HL-60 (cell line): ENCODE measurements at regions not wholly inside any gene's neighbourhood (a gene's known extent, or its start where the extent isn't known, plus 50 kb on each side); places are given as distances from the start of the nearest gene placed in this dataset.

ENCODE experiments used
- DNase-seq, 2 experiments: peaks; one replicate each; pipeline ENCODE4 v3.0.0-alpha.2; 2010 to 2020; ENCODE audit warnings: low read depth in 1 of 2, low spot score in 1 of 2
- H3K27ac ChIP-seq: fragments of 250-450 bp; sonication (Bioruptor Pico); replicated peaks from 2 replicates; pipeline ENCODE4 v1.5.1; 2020; ENCODE audit warnings: mild to moderate bottlenecking, moderate library complexity
- H3K27me3 ChIP-seq: fragments of 250-450 bp; sonication (Bioruptor Pico); 2 replicates; pipeline ENCODE4 v1.5.1; 2021; ENCODE audit warnings: mild to moderate bottlenecking, moderate library complexity; ENCODE audit not compliant: insufficient read depth, poor library complexity, severe bottlenecking
- H3K4me3 ChIP-seq: replicated peaks from 2 replicates; pipeline ENCODE4 v1.5.1; 2011; ENCODE audit warnings: mild to moderate bottlenecking, control low read depth, low read length; ENCODE audit not compliant: insufficient read depth
- GABPA ChIP-seq: IDR thresholded peaks from 2 replicates; pipeline ENCODE4 v1.6.1; 2012; ENCODE audit warnings: low read depth
- POLR2AphosphoS5 ChIP-seq: IDR thresholded peaks from 2 replicates; pipeline ENCODE4 v1.6.1; 2012; ENCODE audit warnings: low read depth
- SPI1 ChIP-seq: IDR thresholded peaks from 2 replicates; pipeline ENCODE4 v1.6.1; 2012; ENCODE audit warnings: low read depth, mild to moderate bottlenecking, borderline replicate concordance
- TF ChIP-seq, protein P1 (sequence below): IDR thresholded peaks from one replicate; pipeline ENCODE4 v1.5.1; 2011; ENCODE audit warnings: low read length, control low read depth, inconsistent platforms; ENCODE audit not compliant: insufficient read depth
- TF ChIP-seq, protein P2 (sequence below): IDR thresholded peaks from 2 replicates; pipeline ENCODE4 v1.6.1; 2012; ENCODE audit warnings: low read depth; ENCODE audit not compliant: insufficient replicate concordance

DNA sequence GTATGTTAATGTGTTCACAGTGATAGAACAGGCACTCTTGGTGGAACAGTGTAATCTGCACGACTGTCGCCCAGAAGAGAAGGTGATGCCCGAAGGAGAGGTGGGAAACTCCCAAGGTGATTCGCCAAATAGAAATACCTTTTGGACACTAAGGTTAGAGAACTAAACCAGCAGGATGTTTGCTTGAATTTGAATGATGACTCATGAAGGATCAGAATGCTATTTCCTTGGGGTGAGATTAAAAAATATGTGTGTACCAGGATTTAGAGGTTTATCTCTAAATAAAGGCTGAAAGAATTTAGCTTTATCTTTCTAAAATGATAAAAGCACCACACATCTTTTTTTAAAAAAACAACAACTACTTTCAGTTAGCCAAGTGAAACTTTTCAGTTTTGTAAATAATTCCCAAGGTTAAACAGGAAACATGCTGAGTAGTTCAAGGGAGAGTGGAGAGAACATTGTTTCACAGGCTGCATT, 297.4 kb upstream of the TAS2R1 start:
- no peak overlapping the region for H3K27ac ChIP-seq
- H3K27me3 ChIP-seq: no peaks in the 10 kb centered on the region
- TF ChIP-seq, protein P1, sequence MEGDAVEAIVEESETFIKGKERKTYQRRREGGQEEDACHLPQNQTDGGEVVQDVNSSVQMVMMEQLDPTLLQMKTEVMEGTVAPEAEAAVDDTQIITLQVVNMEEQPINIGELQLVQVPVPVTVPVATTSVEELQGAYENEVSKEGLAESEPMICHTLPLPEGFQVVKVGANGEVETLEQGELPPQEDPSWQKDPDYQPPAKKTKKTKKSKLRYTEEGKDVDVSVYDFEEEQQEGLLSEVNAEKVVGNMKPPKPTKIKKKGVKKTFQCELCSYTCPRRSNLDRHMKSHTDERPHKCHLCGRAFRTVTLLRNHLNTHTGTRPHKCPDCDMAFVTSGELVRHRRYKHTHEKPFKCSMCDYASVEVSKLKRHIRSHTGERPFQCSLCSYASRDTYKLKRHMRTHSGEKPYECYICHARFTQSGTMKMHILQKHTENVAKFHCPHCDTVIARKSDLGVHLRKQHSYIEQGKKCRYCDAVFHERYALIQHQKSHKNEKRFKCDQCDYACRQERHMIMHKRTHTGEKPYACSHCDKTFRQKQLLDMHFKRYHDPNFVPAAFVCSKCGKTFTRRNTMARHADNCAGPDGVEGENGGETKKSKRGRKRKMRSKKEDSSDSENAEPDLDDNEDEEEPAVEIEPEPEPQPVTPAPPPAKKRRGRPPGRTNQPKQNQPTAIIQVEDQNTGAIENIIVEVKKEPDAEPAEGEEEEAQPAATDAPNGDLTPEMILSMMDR: no peak
- TF ChIP-seq, protein P2, sequence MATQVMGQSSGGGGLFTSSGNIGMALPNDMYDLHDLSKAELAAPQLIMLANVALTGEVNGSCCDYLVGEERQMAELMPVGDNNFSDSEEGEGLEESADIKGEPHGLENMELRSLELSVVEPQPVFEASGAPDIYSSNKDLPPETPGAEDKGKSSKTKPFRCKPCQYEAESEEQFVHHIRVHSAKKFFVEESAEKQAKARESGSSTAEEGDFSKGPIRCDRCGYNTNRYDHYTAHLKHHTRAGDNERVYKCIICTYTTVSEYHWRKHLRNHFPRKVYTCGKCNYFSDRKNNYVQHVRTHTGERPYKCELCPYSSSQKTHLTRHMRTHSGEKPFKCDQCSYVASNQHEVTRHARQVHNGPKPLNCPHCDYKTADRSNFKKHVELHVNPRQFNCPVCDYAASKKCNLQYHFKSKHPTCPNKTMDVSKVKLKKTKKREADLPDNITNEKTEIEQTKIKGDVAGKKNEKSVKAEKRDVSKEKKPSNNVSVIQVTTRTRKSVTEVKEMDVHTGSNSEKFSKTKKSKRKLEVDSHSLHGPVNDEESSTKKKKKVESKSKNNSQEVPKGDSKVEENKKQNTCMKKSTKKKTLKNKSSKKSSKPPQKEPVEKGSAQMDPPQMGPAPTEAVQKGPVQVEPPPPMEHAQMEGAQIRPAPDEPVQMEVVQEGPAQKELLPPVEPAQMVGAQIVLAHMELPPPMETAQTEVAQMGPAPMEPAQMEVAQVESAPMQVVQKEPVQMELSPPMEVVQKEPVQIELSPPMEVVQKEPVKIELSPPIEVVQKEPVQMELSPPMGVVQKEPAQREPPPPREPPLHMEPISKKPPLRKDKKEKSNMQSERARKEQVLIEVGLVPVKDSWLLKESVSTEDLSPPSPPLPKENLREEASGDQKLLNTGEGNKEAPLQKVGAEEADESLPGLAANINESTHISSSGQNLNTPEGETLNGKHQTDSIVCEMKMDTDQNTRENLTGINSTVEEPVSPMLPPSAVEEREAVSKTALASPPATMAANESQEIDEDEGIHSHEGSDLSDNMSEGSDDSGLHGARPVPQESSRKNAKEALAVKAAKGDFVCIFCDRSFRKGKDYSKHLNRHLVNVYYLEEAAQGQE: no peak
- TF ChIP-seq GABPA (no peak), SPI1 (no peak), POLR2AphosphoS5 (no peak)
- H3K4me3 ChIP-seq: no peak overlapping the region
- DNase-seq: no peak

DNA sequence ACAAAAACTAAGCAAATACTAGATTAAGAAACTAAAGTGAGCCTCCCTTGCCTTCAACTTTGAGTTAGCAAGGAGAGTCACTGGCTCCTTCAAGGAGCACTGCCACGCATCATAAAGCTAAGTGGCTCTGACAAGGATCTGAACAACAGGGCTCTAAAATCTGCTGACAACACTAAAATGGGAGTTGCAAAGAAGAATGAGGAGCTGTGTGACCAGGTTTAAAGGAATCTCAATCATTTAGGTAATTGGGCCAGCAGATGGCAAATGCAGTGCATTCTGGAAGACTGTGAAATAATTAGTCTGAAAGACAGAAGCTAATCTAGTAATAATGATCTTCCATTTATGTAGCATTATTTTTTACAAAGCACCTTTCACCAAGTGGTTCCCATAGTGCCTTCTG, 297.0 kb upstream of the TAS2R1 start:
- Histone ChIP-seq H3K27ac (no peak overlapping the region), H3K27me3 (no peaks in the 10 kb centered on the region), H3K4me3 (no peak overlapping the region)
- no peak for TF ChIP-seq GABPA
- TF ChIP-seq, protein P2: no peak
- TF ChIP-seq, protein P1: no peak
- no peak for TF ChIP-seq SPI1
- TF ChIP-seq POLR2AphosphoS5: no peak
- no peak for DNase-seq

DNA sequence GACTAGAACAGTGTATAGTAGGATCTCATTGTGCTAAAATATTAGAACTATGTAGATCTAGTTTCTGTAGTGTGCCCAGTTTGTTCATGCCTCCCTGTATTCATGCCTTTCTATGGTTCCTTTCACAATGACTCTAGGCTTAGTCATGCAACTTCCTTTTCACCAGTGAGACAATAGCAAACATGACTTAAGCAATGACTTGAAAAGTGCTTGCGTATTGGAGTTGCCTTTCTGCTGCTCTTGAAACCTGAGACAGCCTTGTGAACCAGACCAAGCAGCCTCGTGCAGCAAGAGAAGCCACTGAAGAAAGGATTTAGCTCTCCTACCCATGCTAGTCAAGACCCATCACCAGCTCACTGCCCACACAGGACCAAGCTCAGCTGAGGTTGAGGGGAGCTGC, 294.5 kb upstream of the TAS2R1 start:
- TF ChIP-seq, protein P2: no peak
- no peak for TF ChIP-seq SPI1
- H3K4me3 ChIP-seq: no peak overlapping the region
- peak; percentile 12 to 49 for DNase-seq

More for the DNA sequence above, 294.5 kb upstream of the TAS2R1 start:
- no peaks in the 10 kb centered on the region for H3K27me3 ChIP-seq
- H3K27ac ChIP-seq: no peak overlapping the region
